WERI-Rb-1 (cell line): ENCODE measurements at regions not wholly inside any gene's neighbourhood (a gene's known extent, or its start where the extent isn't known, plus 50 kb on each side); places are given as distances from the start of the nearest gene placed in this dataset.

Experiments used
- DNase-seq: peaks from one replicate; pipeline ENCODE4 v3.0.0-alpha.2; 2020
- H3K27ac ChIP-seq: fragments of 250-450 bp; sonication (Bioruptor Pico); 2 replicates; pipeline ENCODE4 v1.5.1; 2020; ENCODE audit warnings: mild to moderate bottlenecking, moderate library complexity
- H3K27me3 ChIP-seq: fragments of 250-450 bp; sonication (Bioruptor Pico); 2 replicates; pipeline ENCODE4 v1.5.1; 2021; ENCODE audit warnings: mild to moderate bottlenecking, low read depth, moderate library complexity; ENCODE audit not compliant: insufficient read depth, severe bottlenecking
- H3K36me3 ChIP-seq: fragments of 250-450 bp; sonication (Bioruptor Pico); 2 replicates; pipeline ENCODE4 v1.5.1; 2020; ENCODE audit warnings: mild to moderate bottlenecking, moderate library complexity
- H3K4me3 ChIP-seq: 2 replicates; pipeline ENCODE4 v1.5.1; 2011; ENCODE audit warnings: low read depth, mild to moderate bottlenecking, control low read depth, low read length
- H3K9me3 ChIP-seq: fragments of 250-450 bp; sonication (Bioruptor Pico); 2 replicates; pipeline ENCODE4 v1.5.1; 2021; ENCODE audit warnings: mild to moderate bottlenecking, moderate library complexity; ENCODE audit not compliant: severe bottlenecking
- CTCF ChIP-seq: IDR thresholded peaks from 2 replicates; pipeline ENCODE4 v1.5.1; 2011; ENCODE audit warnings: low read depth, mild to moderate bottlenecking, control low read depth, inconsistent platforms, low read length

- Histone ChIP-seq H3K36me3 (no peaks in the 10 kb centered on the region), H3K27ac (no peak overlapping the region)
These were observed 190.2 kb downstream of the GALR1 start for GRCh38 chr18:77439888-77440287.

GRCh38 chr18:77442393-77442792 is 192.7 kb downstream of the GALR1 start:
- Histone ChIP-seq H3K36me3 (no peaks in the 10 kb centered on the region), H3K27ac (no peak overlapping the region), H3K4me3 (no peak overlapping the region), H3K9me3 (no peaks in the 10 kb centered on the region), H3K27me3 (no peaks in the 10 kb centered on the region)
- no peak for TF ChIP-seq CTCF
- DNase-seq, result no peak

More at GRCh38 chr18:77439888-77440287, 190.2 kb downstream of the GALR1 start:
- Histone ChIP-seq H3K9me3 (no peaks in the 10 kb centered on the region), H3K27me3 (no peaks in the 10 kb centered on the region), H3K4me3 (no peak overlapping the region)
- TF ChIP-seq CTCF, result no peak
- DNase-seq, result no peak

GRCh38 chr18:77444385-77444784 is 194.7 kb downstream of the GALR1 start:
- Histone ChIP-seq H3K4me3 (no peak overlapping the region), H3K9me3 (no peaks in the 10 kb centered on the region), H3K27me3 (no peaks in the 10 kb centered on the region), H3K36me3 (no peaks in the 10 kb centered on the region), H3K27ac (no peak overlapping the region)
- TF ChIP-seq CTCF, result no peak
- no peak for DNase-seq

GRCh38 chr18:77448046-77448445 is 198.4 kb downstream of the GALR1 start:
- H3K36me3 ChIP-seq, result no peaks in the 10 kb centered on the region
- no peak for DNase-seq
- no peaks in the 10 kb centered on the region for H3K27me3 ChIP-seq

GRCh38 chr18:77455004-77455403 is 205.4 kb downstream of the GALR1 start:
- no peak for TF ChIP-seq CTCF
- Histone ChIP-seq H3K27me3 (no peaks in the 10 kb centered on the region), H3K9me3 (no peaks in the 10 kb centered on the region), H3K27ac (no peak overlapping the region), H3K4me3 (no peak overlapping the region), H3K36me3 (no peaks in the 10 kb centered on the region)
- DNase-seq, result no peak

More at GRCh38 chr18:77448046-77448445, 198.4 kb downstream of the GALR1 start:
- TF ChIP-seq CTCF, result no peak
- Histone ChIP-seq H3K9me3 (no peaks in the 10 kb centered on the region), H3K27ac (no peak overlapping the region), H3K4me3 (no peak overlapping the region)

- no peak for TF ChIP-seq CTCF
- Histone ChIP-seq H3K27me3 (no peaks in the 10 kb centered on the region), H3K36me3 (no peaks in the 10 kb centered on the region), H3K4me3 (no peak overlapping the region), H3K27ac (no peak overlapping the region), H3K9me3 (no peaks in the 10 kb centered on the region)
- DNase-seq, result no peak
These were observed 208.0 kb downstream of the GALR1 start for GRCh38 chr18:77457681-77458080.
